HFF-Myc (cell line): ENCODE measurements at regions not wholly inside any gene's neighbourhood (a gene's known extent, or its start where the extent isn't known, plus 50 kb on each side); places are given as distances from the start of the nearest gene placed in this dataset.

ENCODE experiments used
- DNase-seq: peaks from one replicate; pipeline ENCODE4 v3.0.0-alpha.2; 2011; ENCODE audit warnings: low read depth; ENCODE audit errors: extremely low read depth
- H3K4me3 ChIP-seq: replicated peaks from 2 replicates; pipeline ENCODE4 v1.5.1; 2011; ENCODE audit warnings: low read depth, mild to moderate bottlenecking, control low read depth, low read length
- TF ChIP-seq, protein P1 (sequence below): IDR thresholded peaks from 2 replicates; pipeline ENCODE4 v1.5.1; 2012; ENCODE audit warnings: mild to moderate bottlenecking, low read depth, low read length, control low read depth; ENCODE audit errors: missing control alignments

DNA sequence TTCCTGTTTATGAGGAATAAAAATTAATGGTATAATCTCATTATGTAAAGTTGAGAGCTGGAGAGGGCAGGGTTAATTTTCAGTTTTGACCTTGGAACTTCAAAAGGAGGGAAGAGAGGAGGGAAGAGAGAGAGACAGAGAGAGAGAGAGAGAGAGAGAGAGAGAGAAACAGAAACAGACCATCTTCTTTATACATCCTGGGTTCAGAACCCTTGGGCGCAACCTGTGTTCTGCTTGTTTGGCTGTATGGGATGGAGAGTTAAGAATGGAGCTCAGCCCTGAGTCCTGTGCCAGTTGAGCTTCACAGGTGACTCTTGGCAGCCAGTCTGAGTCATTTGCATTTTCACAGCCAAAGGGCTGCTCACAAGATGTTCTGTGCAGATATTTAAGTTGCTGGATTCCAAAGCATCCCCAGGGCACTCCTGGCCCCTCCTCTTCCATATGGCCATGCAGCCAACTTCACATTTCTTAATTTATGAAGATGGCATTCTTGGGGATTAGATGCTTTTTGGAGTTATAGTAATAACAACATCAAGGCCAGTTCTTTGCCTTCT lies 143.5 kb downstream of the CARTPT start:
- H3K4me3 ChIP-seq = no peak overlapping the region
- TF ChIP-seq, protein P1, sequence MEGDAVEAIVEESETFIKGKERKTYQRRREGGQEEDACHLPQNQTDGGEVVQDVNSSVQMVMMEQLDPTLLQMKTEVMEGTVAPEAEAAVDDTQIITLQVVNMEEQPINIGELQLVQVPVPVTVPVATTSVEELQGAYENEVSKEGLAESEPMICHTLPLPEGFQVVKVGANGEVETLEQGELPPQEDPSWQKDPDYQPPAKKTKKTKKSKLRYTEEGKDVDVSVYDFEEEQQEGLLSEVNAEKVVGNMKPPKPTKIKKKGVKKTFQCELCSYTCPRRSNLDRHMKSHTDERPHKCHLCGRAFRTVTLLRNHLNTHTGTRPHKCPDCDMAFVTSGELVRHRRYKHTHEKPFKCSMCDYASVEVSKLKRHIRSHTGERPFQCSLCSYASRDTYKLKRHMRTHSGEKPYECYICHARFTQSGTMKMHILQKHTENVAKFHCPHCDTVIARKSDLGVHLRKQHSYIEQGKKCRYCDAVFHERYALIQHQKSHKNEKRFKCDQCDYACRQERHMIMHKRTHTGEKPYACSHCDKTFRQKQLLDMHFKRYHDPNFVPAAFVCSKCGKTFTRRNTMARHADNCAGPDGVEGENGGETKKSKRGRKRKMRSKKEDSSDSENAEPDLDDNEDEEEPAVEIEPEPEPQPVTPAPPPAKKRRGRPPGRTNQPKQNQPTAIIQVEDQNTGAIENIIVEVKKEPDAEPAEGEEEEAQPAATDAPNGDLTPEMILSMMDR = no peak
- no peak for DNase-seq

GRCh38 chr5:71864730-71865601 lies 145.9 kb downstream of the CARTPT start:
- TF ChIP-seq, protein P1 = no peak
- no peak for DNase-seq
- no peak overlapping the region for H3K4me3 ChIP-seq

GRCh38 chr5:71865665-71866320 lies 146.7 kb downstream of the CARTPT start:
- TF ChIP-seq, protein P1 = no peak
- no peak for DNase-seq
- no peak overlapping the region for H3K4me3 ChIP-seq

GRCh38 chr5:71872311-71872864 lies 153.3 kb downstream of the CARTPT start:
- H3K4me3 ChIP-seq = no peak overlapping the region
- no peak for DNase-seq
- TF ChIP-seq, protein P1 = no peak

GRCh38 chr5:71873191-71873591 lies 154.1 kb downstream of the CARTPT start:
- DNase-seq = no peak
- TF ChIP-seq, protein P1 = no peak
- H3K4me3 ChIP-seq = no peak overlapping the region

DNA sequence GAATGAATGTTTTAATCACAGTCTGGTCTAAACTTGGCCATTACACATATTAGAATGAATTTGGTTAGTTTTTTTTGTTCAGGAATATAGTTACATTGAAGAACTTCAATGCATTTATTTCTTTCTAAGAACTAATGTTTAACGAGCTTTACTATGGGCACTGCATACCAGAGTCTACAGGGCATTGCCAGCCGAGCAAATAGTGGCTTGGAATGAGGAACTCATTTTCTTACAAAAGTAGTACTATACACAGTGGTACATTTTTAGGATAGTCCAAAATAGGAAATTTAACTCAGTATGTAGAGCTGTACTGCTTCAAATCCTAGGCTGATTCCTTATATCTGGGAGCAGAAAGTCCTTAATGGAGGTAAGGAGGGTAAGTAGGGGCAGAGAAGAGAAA lies 155.4 kb downstream of the CARTPT start:
- DNase-seq = no peak
- H3K4me3 ChIP-seq = no peak overlapping the region
- TF ChIP-seq, protein P1 = no peak
